ENCODE measurements at regions not wholly inside any gene's neighbourhood (a gene's known extent, or its start where the extent isn't known, plus 50 kb on each side); places are given as distances from the start of the nearest gene placed in this dataset.

DNA sequence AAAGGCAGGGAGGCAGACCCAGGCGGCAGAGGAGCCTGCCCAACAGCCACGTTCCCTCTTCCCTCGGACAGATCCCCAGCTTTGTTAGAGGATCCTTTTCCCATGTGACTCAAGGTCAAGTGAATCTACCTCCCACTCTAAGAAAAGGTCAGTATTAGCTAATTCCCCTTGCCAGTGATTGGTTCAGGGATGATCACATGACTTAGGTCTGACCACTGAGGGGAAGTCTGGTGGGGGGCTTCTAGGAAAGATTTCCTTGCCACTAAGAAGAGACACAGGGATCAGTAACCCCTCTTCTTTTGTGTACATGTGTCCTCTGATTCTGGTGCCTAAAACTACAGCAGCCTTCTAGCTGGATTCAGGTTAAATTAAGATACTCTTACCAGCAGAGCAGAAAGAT, 266.3 kb upstream of the NSMCE3 start:
- Mint-ChIP-seq H3K27me3 (ENCODE audit: unreplicated experiment) (peaks cover 13% of the 10 kb centered on the region), H3K4me1 (ENCODE audit: low read depth, unreplicated experiment) (no peaks in the 10 kb centered on the region), H3K4me3 (ENCODE audit: low read depth, unreplicated experiment) (no peak overlapping the region), H3K27ac (ENCODE audit: unreplicated experiment) (no peak overlapping the region), H3K9me3 (ENCODE audit: low read depth, unreplicated experiment) (no peaks in the 10 kb centered on the region), H3K36me3 (ENCODE audit: insufficient read depth, unreplicated experiment) (no peaks in the 10 kb centered on the region)
- CTCF ChIA-PET = no interaction called here
- TF ChIP-seq, protein P1, sequence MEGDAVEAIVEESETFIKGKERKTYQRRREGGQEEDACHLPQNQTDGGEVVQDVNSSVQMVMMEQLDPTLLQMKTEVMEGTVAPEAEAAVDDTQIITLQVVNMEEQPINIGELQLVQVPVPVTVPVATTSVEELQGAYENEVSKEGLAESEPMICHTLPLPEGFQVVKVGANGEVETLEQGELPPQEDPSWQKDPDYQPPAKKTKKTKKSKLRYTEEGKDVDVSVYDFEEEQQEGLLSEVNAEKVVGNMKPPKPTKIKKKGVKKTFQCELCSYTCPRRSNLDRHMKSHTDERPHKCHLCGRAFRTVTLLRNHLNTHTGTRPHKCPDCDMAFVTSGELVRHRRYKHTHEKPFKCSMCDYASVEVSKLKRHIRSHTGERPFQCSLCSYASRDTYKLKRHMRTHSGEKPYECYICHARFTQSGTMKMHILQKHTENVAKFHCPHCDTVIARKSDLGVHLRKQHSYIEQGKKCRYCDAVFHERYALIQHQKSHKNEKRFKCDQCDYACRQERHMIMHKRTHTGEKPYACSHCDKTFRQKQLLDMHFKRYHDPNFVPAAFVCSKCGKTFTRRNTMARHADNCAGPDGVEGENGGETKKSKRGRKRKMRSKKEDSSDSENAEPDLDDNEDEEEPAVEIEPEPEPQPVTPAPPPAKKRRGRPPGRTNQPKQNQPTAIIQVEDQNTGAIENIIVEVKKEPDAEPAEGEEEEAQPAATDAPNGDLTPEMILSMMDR (IDR thresholded peaks at IDR 0.05; ENCODE audit: unreplicated experiment) = no peak
- intact Hi-C loops (cut with micrococcal nuclease; ENCODE audit: unreplicated experiment) = no loop called here
- DNase-seq = no peak
- no TSS peak for BruUV-seq (replicated peaks)

DNA sequence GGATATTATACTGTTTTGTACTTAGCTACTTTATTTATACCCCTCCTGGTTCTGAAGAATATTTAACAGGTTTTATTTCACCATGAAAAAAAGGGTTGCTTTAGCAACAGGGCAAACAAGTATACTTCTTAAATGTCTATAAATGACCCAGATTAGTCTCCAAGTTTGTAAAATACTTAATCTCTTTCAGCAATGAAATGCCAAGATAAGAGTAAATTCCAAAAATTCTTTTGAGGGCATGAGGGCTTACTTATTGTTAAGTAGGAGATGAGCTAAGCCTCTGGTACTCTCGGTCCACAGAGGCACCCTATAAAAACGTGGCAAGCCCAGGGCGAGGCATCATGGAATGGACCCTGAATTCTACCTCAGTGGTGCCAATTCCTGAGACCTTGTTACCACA, 264.8 kb upstream of the NSMCE3 start:
- no peaks in the 10 kb centered on the region for H3K36me3 Mint-ChIP-seq (ENCODE audit: insufficient read depth, unreplicated experiment)
- CTCF ChIA-PET = no interaction called here
- intact Hi-C loops (cut with micrococcal nuclease; ENCODE audit: unreplicated experiment) = no loop called here
- no peak overlapping the region for H3K27ac Mint-ChIP-seq (ENCODE audit: unreplicated experiment)
- H3K4me1 Mint-ChIP-seq (ENCODE audit: low read depth, unreplicated experiment) = no peaks in the 10 kb centered on the region
- TF ChIP-seq, protein P1 (IDR thresholded peaks at IDR 0.05; ENCODE audit: unreplicated experiment) = no peak
- DNase-seq = no peak
- H3K9me3 Mint-ChIP-seq (ENCODE audit: low read depth, unreplicated experiment) = no peaks in the 10 kb centered on the region
- no peak overlapping the region for H3K4me3 Mint-ChIP-seq (ENCODE audit: low read depth, unreplicated experiment)
- H3K27me3 Mint-ChIP-seq (ENCODE audit: unreplicated experiment) = peaks cover 13% of the 10 kb centered on the region
- BruUV-seq (replicated peaks) = no TSS peak

DNA sequence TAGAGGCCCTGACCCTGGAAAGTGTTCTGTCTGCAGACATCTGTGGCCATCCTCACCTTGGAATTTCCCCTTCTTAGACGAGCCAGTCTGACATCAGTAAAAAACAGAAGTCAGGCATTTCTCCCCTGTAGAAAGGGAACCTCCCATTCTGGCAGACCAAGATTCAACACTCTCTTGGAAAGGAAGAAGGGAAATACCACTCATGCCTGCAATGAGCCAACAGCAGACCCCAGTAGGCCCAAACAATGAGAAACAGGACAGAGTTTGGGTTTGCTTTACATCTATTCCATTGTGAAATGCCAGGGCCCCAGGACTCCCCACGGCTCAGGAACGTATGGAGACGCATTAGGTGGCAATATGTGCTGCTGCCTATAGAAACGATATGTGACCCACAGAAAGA, 264.0 kb upstream of the NSMCE3 start:
- no peak for DNase-seq
- no peak overlapping the region for H3K4me3 Mint-ChIP-seq (ENCODE audit: low read depth, unreplicated experiment)
- CTCF ChIA-PET = no interaction called here
- TF ChIP-seq, protein P1 (IDR thresholded peaks at IDR 0.05; ENCODE audit: unreplicated experiment) = no peak
- H3K36me3 Mint-ChIP-seq (ENCODE audit: insufficient read depth, unreplicated experiment) = no peaks in the 10 kb centered on the region
- no peaks in the 10 kb centered on the region for H3K4me1 Mint-ChIP-seq (ENCODE audit: low read depth, unreplicated experiment)
- intact Hi-C loops (cut with micrococcal nuclease; ENCODE audit: unreplicated experiment) = no loop called here
- H3K27me3 Mint-ChIP-seq (ENCODE audit: unreplicated experiment) = peaks cover 13% of the 10 kb centered on the region
- no peak overlapping the region for H3K27ac Mint-ChIP-seq (ENCODE audit: unreplicated experiment)
- H3K9me3 Mint-ChIP-seq (ENCODE audit: low read depth, unreplicated experiment) = no peaks in the 10 kb centered on the region
- no TSS peak for BruUV-seq (replicated peaks)

DNA sequence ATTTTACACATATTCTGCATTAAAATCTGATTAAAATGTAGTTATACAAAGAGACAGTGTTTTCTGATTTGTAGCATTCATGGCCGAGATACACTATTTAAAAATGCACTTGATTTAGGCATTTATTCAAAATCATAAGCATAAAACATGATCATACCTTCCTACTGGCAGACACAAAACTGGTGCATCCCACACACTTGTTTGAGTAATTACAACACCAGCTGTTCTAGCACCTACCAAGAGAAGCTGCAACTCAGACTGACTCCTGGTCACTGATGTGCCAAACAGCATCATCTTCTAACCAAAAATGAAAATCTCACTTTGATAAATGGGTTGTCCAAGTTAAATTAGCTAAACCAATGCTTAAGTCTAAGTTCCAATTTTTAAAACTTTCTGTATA, 262.7 kb upstream of the NSMCE3 start:
- Mint-ChIP-seq H3K36me3 (ENCODE audit: insufficient read depth, unreplicated experiment) (no peaks in the 10 kb centered on the region), H3K27ac (ENCODE audit: unreplicated experiment) (no peak overlapping the region), H3K9me3 (ENCODE audit: low read depth, unreplicated experiment) (no peaks in the 10 kb centered on the region), H3K4me1 (ENCODE audit: low read depth, unreplicated experiment) (no peaks in the 10 kb centered on the region), H3K27me3 (ENCODE audit: unreplicated experiment) (peaks cover 2% of the 10 kb centered on the region), H3K4me3 (ENCODE audit: low read depth, unreplicated experiment) (no peak overlapping the region)
- CTCF ChIA-PET = no interaction called here
- TF ChIP-seq, protein P1 (IDR thresholded peaks at IDR 0.05; ENCODE audit: unreplicated experiment) = no peak
- intact Hi-C loops (cut with micrococcal nuclease; ENCODE audit: unreplicated experiment) = no loop called here
- DNase-seq = no peak
- BruUV-seq (replicated peaks) = no TSS peak

DNA sequence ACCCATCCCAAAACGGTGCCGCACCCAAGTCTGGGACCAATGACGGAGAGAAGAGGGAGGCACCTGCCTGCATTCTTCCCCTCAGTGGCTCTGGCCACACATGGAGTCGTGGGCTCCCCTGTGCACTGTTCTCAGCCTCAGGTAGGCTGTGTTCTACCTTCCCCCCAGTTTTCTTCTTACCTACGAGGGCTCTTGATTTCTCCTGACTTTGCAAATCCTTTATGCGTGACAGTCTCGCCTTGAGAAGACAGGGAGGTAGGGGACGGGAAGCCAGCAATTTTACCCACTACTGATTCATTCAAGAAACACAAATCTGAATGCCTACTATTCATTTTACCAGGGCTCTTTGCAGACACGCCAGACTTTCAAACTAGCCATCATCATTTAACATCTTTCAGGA, 261.3 kb upstream of the NSMCE3 start:
- Mint-ChIP-seq H3K27me3 (ENCODE audit: unreplicated experiment) (no peaks in the 10 kb centered on the region), H3K4me1 (ENCODE audit: low read depth, unreplicated experiment) (no peaks in the 10 kb centered on the region), H3K27ac (ENCODE audit: unreplicated experiment) (no peak overlapping the region), H3K36me3 (ENCODE audit: insufficient read depth, unreplicated experiment) (no peaks in the 10 kb centered on the region), H3K9me3 (ENCODE audit: low read depth, unreplicated experiment) (no peaks in the 10 kb centered on the region), H3K4me3 (ENCODE audit: low read depth, unreplicated experiment) (no peak overlapping the region)
- TF ChIP-seq, protein P1 (IDR thresholded peaks at IDR 0.05; ENCODE audit: unreplicated experiment) = no peak
- no peak for DNase-seq
- BruUV-seq (replicated peaks) = no TSS peak
- CTCF ChIA-PET = no interaction called here
- intact Hi-C loops (cut with micrococcal nuclease; ENCODE audit: unreplicated experiment) = no loop called here

Data from Calu3 (cell line).